IMR-90 (cell line): ENCODE measurements at regions not wholly inside any gene's neighbourhood (a gene's known extent, or its start where the extent isn't known, plus 50 kb on each side); places are given as distances from the start of the nearest gene placed in this dataset.

Experiments
- ATAC-seq: fragments of 200-7000 bp; cut with Tn5 transposase; 2 replicates; pipeline ENCODE4 v1.9.1; 2020; ENCODE audit warnings: low read depth, mild to moderate bottlenecking, moderate library complexity
- BruUV-seq: library from RNA; stranded (reverse); fragments of 400-500 nt; replicated peaks from 2 replicates; lab custom pipeline; 2021; lab: Mats Ljungman, UMichigan
- CTCF ChIA-PET: fragments of 300-600 bp; formaldehyde crosslinking; extraction: SDS; loops from one replicate; lab custom pipeline; 2021; ENCODE audit warnings: antibody characterized with exemption; lab: Yijun Ruan, JAX
- POLR2A ChIA-PET: fragments of 300-600 bp; sonication (Branson Sonifier 250); formaldehyde crosslinking; loops from one replicate; lab custom pipeline; 2022; ENCODE audit warnings: antibody characterized with exemption; ENCODE audit not compliant: unreplicated experiment; lab: Charles Lee
- DNase-seq: peaks from one replicate; pipeline ENCODE4 v3.0.0; 2013
- H2AFZ ChIP-seq: replicated peaks from 2 replicates; pipeline ENCODE3; 2013; ENCODE audit warnings: low read length, mild to moderate bottlenecking; ENCODE audit not compliant: poor library complexity
- H2AK5ac ChIP-seq: 2 replicates; pipeline ENCODE4 v1.6.1; 2013; ENCODE audit warnings: low read depth, low read length, inconsistent platforms
- H2AK9ac ChIP-seq: replicated peaks from 2 replicates; pipeline ENCODE3; 2013; ENCODE audit warnings: mild to moderate bottlenecking, low read depth, low read length, moderate library complexity; ENCODE audit not compliant: poor library complexity
- H2BK120ac ChIP-seq: 2 replicates; pipeline ENCODE4 v1.6.1; 2013; ENCODE audit warnings: low read depth, low read length, inconsistent platforms
- H2BK15ac ChIP-seq: 3 replicates; pipeline ENCODE4 v1.6.1; 2013; ENCODE audit warnings: low read depth, low read length, inconsistent platforms
- H2BK20ac ChIP-seq: 2 replicates; pipeline ENCODE4 v1.6.1; 2013; ENCODE audit warnings: low read depth, mild to moderate bottlenecking, inconsistent platforms, low read length, moderate library complexity
- H2BK5ac ChIP-seq: 2 replicates; pipeline ENCODE4 v1.6.1; 2013; ENCODE audit warnings: mild to moderate bottlenecking, low read depth, low read length, inconsistent platforms; ENCODE audit not compliant: poor library complexity, severe bottlenecking
- H3K14ac ChIP-seq: replicated peaks from 2 replicates; pipeline ENCODE4 v1.6.1; 2013; ENCODE audit warnings: low read depth, low read length, inconsistent platforms
- H3K18ac ChIP-seq: 2 replicates; pipeline ENCODE4 v1.6.1; 2013; ENCODE audit warnings: low read depth, low read length, control low read depth
- H3K23ac ChIP-seq: 2 replicates; pipeline ENCODE4 v1.6.1; 2013; ENCODE audit warnings: low read depth, low read length, inconsistent platforms
- H3K27ac ChIP-seq: 2 replicates; pipeline ENCODE4 v1.5.1; 2013; ENCODE audit warnings: mild to moderate bottlenecking, control low read depth, low read length; ENCODE audit not compliant: insufficient read depth
- H3K27me3 ChIP-seq: 2 replicates; pipeline ENCODE4 v1.6.1; 2013; ENCODE audit warnings: low read length; ENCODE audit not compliant: control insufficient read depth, insufficient read depth
- H3K36me3 ChIP-seq: 2 replicates; pipeline ENCODE4 v1.6.1; 2013; ENCODE audit warnings: low read length, mixed read lengths; ENCODE audit not compliant: control insufficient read depth, insufficient read depth
- H3K4ac ChIP-seq: 2 replicates; pipeline ENCODE4 v1.6.1; 2013; ENCODE audit warnings: low read depth, low read length, inconsistent platforms
- H3K4me1 ChIP-seq: 2 replicates; pipeline ENCODE4 v1.6.1; 2013; ENCODE audit warnings: low read length, mixed read lengths; ENCODE audit not compliant: control insufficient read depth, insufficient read depth
- H3K4me2 ChIP-seq: 2 replicates; pipeline ENCODE4 v1.6.1; 2013; ENCODE audit warnings: low read depth, mild to moderate bottlenecking, control low read depth, low read length, moderate library complexity
- H3K4me3 ChIP-seq: 2 replicates; pipeline ENCODE4 v1.5.1; 2013; ENCODE audit warnings: low read depth, mild to moderate bottlenecking, control low read depth, low read length, moderate library complexity; ENCODE audit not compliant: insufficient read depth
- H3K56ac ChIP-seq: 2 replicates; pipeline ENCODE4 v1.6.1; 2013; ENCODE audit warnings: low read length, inconsistent platforms; ENCODE audit not compliant: insufficient read depth; ENCODE audit errors: extremely low read depth
- H3K79me1 ChIP-seq, 2 experiments: 2 replicates each; pipeline ENCODE4 v1.6.1; 2013; ENCODE audit warnings: low read length in 2 of 2, inconsistent platforms in 1 of 2, low read depth in 1 of 2
- H3K9ac ChIP-seq: 2 replicates; pipeline ENCODE4 v1.6.1; 2013; ENCODE audit warnings: low read depth, low read length, control low read depth
- H3K9me1 ChIP-seq: 2 replicates; pipeline ENCODE4 v1.6.1; 2013; ENCODE audit warnings: low read length, inconsistent platforms; ENCODE audit not compliant: insufficient read depth
- H3K9me3 ChIP-seq: 2 replicates; pipeline ENCODE4 v1.6.1; 2013; ENCODE audit warnings: low read length; ENCODE audit not compliant: control insufficient read depth, insufficient read depth
- H4K20me1 ChIP-seq: 2 replicates; pipeline ENCODE4 v1.6.1; 2013; ENCODE audit warnings: low read length, inconsistent platforms; ENCODE audit not compliant: insufficient read depth
- H4K5ac ChIP-seq: 2 replicates; pipeline ENCODE4 v1.6.1; 2013; ENCODE audit warnings: mild to moderate bottlenecking, low read depth, low read length, control low read depth
- H4K8ac ChIP-seq, 2 experiments: 2 replicates each; pipeline ENCODE4 v1.6.1; 2013; ENCODE audit warnings: low read depth in 2 of 2, low read length in 2 of 2, control low read depth in 1 of 2, inconsistent platforms in 1 of 2
- H4K91ac ChIP-seq: 2 replicates; pipeline ENCODE4 v1.6.1; 2013; ENCODE audit warnings: low read depth, low read length, inconsistent platforms; ENCODE audit not compliant: insufficient read depth
- BHLHE40 ChIP-seq: fragments of 150-350 bp; IDR thresholded peaks from 2 replicates; pipeline ENCODE4 v1.6.1; 2016; ENCODE audit warnings: mild to moderate bottlenecking, low read depth, low read length
- CEBPB ChIP-seq: IDR thresholded peaks from 2 replicates; pipeline ENCODE4 v1.6.1; 2012; ENCODE audit warnings: low read depth, low read length, improper control_type of control experiment
- CHD1 ChIP-seq: IDR thresholded peaks from 2 replicates; pipeline ENCODE4 v1.6.1; 2012; ENCODE audit warnings: low read depth, low read length, improper control_type of control experiment
- FOS ChIP-seq: fragments of 150-350 bp; IDR thresholded peaks from 2 replicates; pipeline ENCODE4 v1.6.1; 2016; ENCODE audit warnings: low read depth, low read length
- MAZ ChIP-seq: IDR thresholded peaks from 2 replicates; pipeline ENCODE4 v1.6.1; 2012; ENCODE audit warnings: low read depth, mild to moderate bottlenecking, low read length, improper control_type of control experiment, moderate library complexity, borderline replicate concordance
- MXI1 ChIP-seq: IDR thresholded peaks from 2 replicates; pipeline ENCODE4 v1.6.1; 2012; ENCODE audit warnings: low read depth, mild to moderate bottlenecking, low read length, moderate library complexity, borderline replicate concordance
- NFE2L2 ChIP-seq: fragments of 150-350 bp; IDR thresholded peaks from 2 replicates; pipeline ENCODE4 v1.6.1; 2016; ENCODE audit warnings: low read depth, mild to moderate bottlenecking, low read length
- POLR2A ChIP-seq: IDR thresholded peaks from 2 replicates; pipeline ENCODE4 v1.6.1; 2012; ENCODE audit warnings: mild to moderate bottlenecking, low read depth, low read length
- RAD21 ChIP-seq: IDR thresholded peaks from 2 replicates; pipeline ENCODE4 v1.6.1; 2012; ENCODE audit warnings: low read length, improper control_type of control experiment
- SMC3 ChIP-seq: fragments of 150-350 bp; IDR thresholded peaks from 2 replicates; pipeline ENCODE4 v1.6.1; 2016; ENCODE audit warnings: low read depth, mild to moderate bottlenecking, antibody characterized with exemption, low read length, moderate library complexity
- USF2 ChIP-seq: fragments of 150-350 bp; IDR thresholded peaks from 2 replicates; pipeline ENCODE4 v1.6.1; 2017; ENCODE audit warnings: mild to moderate bottlenecking, antibody characterized with exemption, low read length, low read depth
- WGBS, 2 experiments: methylation state at CpG; one replicate each; pipeline versions ENCODE4 v1.1.5 to v1.1.7; 2013; ENCODE audit warnings: missing lambda C conversion rate in 2 of 2; ENCODE audit not compliant: insufficient read length in 1 of 2; ENCODE audit errors: extremely low coverage in 2 of 2; 5-methylcytosine and 5-hydroxymethylcytosine counted together
- dilution Hi-C: fragments of 300-500 bp; cut with HindIII; formaldehyde crosslinking; loops from one replicate; pipeline ENCODE4 v1.14.3; 2018; ENCODE audit warnings: low sequenced_read_pairs; ENCODE audit not compliant: unreplicated experiment
- in situ Hi-C: fragments of 300-500 bp; cut with MboI; formaldehyde crosslinking; loops from 3 replicates; pipeline ENCODE4 v1.14.3; 2019; ENCODE audit warnings: low sequenced_read_pairs, inconsistent platforms, mixed read lengths
- intact Hi-C: fragments of 100-400 bp; cut with micrococcal nuclease; formaldehyde crosslinking; loops from 2 replicates; pipeline ENCODE4 v1.10.0; 2022

DNA sequence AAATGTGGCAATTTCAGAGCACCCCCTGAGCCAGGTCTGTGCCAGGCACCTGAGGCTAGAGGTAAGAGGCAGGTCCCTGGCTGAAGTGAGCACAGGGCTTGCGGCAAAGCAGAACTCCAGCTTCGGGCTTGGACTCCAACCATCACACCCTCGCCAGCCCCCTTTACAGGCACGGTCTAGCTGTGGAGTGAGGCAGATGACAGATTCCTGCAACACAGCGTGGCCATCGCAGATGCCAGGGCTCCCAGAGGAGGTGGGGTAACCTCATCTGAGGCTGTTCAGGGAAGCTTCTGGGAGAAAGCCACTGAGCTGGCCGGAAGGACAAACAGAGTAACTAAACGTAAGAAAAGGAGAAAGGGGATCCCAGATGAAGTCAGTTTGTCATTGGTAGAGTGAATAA, 55.6 kb upstream of the CASZ1 start (continued):
- TF ChIP-seq MXI1 (no peak), MAZ (no peak), RAD21 (no peak), SMC3 (no peak)

- H4K20me1 ChIP-seq, result no peaks in the 10 kb centered on the region
- H3K4me3 ChIP-seq, result no peak overlapping the region
- dilution Hi-C loops, result no loop called here
- H3K27ac ChIP-seq, result no peak overlapping the region
- no peak overlapping the region for H3K14ac ChIP-seq
- no peaks in the 10 kb centered on the region for H3K79me1 ChIP-seq
- 56% methylated on average over 3 of the region's 6 CpGs; no CpG with 5 or more reads in 1 of the 2 experiments for WGBS, 2 experiments
- no peak overlapping the region for H3K4ac ChIP-seq
- POLR2A ChIA-PET, result no interaction called here
- no peaks in the 10 kb centered on the region for H3K4me1 ChIP-seq
- no peak overlapping the region for H2BK5ac ChIP-seq
- H3K23ac ChIP-seq, result no peak overlapping the region
- H4K5ac ChIP-seq, result no peak overlapping the region
- H3K9me1 ChIP-seq, result peaks cover 6% of the 10 kb centered on the region; the same call in 1 of the 2 replicates
- no TSS peak for BruUV-seq
- H3K9me3 ChIP-seq, result peaks cover 4% of the 10 kb centered on the region
- H3K56ac ChIP-seq, result no peak overlapping the region
- no peak overlapping the region for H3K9ac ChIP-seq
- no peak overlapping the region for H4K91ac ChIP-seq
- TF ChIP-seq POLR2A (no peak), MXI1 (no peak), BHLHE40 (no peak), CEBPB (no peak), SMC3 (no peak), RAD21 (no peak), FOS (no peak), CHD1 (no peak), USF2 (no peak), NFE2L2 (no peak)
- H2BK15ac ChIP-seq, result no peak overlapping the region
- no peak overlapping the region for H2AK5ac ChIP-seq
- H3K36me3 ChIP-seq, result no peaks in the 10 kb centered on the region
- H3K27me3 ChIP-seq, result peaks cover 35% of the 10 kb centered on the region
- no peak for ATAC-seq
- intact Hi-C loops, result no loop called here
- H2BK20ac ChIP-seq, result no peak overlapping the region
- no peak overlapping the region for H2AK9ac ChIP-seq
- H2BK120ac ChIP-seq, result no peak overlapping the region
- in situ Hi-C loops, result no loop called here
- no peak for DNase-seq
- no peak overlapping the region for H3K4me2 ChIP-seq
- no peak overlapping the region for H3K18ac ChIP-seq
- no peak overlapping the region for H4K8ac ChIP-seq
- no peak overlapping the region for H2AFZ ChIP-seq
- CTCF ChIA-PET, result no interaction called here
Observed at GRCh38 chr1:10852486-10852885, 56.0 kb upstream of the CASZ1 start.
